ENCODE measurements at regions not wholly inside any gene's neighbourhood (a gene's known extent, or its start where the extent isn't known, plus 50 kb on each side); places are given as distances from the start of the nearest gene placed in this dataset.

DNA sequence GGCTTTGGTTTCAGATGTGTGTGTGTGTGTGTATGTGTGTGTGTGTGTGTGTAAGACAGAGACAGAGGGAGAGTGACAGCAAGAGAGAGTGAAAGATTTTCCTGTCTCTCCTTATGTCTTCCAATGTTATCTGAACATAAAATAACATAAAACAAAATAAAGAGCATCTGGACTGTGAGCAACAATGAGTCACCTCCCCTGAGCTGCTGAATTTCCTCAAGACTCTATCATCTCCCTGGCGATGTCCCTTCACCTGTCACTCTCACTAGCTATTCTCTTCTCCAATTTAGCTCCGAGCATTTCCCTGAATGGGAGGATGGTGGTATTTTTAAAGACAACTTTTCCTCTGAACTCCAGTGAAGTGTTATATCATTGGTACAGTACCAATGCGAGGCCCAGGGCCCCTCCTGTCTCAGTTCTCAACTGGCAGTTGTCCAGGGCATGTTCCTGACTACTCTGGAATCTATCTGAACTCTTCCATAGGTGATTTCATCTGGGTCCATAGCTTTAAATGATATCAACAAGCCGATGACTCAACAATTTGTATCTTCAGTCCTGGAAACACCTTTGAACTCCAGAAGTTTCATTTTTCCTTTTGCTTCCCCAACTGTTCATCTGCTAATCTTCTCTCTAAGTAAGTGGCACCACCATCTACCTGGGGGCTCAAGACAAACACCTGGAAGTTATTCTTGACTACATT, 195.0 kb upstream of the CLNK start:
- TF ChIP-seq, protein P1, sequence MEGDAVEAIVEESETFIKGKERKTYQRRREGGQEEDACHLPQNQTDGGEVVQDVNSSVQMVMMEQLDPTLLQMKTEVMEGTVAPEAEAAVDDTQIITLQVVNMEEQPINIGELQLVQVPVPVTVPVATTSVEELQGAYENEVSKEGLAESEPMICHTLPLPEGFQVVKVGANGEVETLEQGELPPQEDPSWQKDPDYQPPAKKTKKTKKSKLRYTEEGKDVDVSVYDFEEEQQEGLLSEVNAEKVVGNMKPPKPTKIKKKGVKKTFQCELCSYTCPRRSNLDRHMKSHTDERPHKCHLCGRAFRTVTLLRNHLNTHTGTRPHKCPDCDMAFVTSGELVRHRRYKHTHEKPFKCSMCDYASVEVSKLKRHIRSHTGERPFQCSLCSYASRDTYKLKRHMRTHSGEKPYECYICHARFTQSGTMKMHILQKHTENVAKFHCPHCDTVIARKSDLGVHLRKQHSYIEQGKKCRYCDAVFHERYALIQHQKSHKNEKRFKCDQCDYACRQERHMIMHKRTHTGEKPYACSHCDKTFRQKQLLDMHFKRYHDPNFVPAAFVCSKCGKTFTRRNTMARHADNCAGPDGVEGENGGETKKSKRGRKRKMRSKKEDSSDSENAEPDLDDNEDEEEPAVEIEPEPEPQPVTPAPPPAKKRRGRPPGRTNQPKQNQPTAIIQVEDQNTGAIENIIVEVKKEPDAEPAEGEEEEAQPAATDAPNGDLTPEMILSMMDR (IDR thresholded peaks at IDR 0.05 in 8 of 11, conservative IDR thresholded peaks at IDR 0.05 in 3 of 11) = no peak
- no peak for TF ChIP-seq POLR2A (IDR thresholded peaks at IDR 0.05)
